Gastrocnemius medialis (tissue), 4 donors: ENCODE measurements at regions not wholly inside any gene's neighbourhood (a gene's known extent, or its start where the extent isn't known, plus 50 kb on each side); places are given as distances from the start of the nearest gene placed in this dataset.

ENCODE experiments used
- ATAC-seq, 2 donors: fragments of 150-250 bp; one replicate each; pipeline ENCODE4 v1.9.1; 2016
- DNase-seq, 2 donors: peaks; one replicate each; pipeline ENCODE4 v3.0.0-alpha.2; 2019
- H3K27ac ChIP-seq, 4 donors: fragments of 200-600 bp; sonication (generic); 1 replicate in 1 of 4; 2 replicates in 3 of 4; pipeline ENCODE4 v1.5.1; 2016 to 2018; ENCODE audit warnings: mild to moderate bottlenecking in 2 of 4, moderate library complexity in 1 of 4
- H3K27me3 ChIP-seq, 3 donors: fragments of 200-600 bp; sonication (generic) in 2 of 3; 1 replicate in 1 of 3; 2 replicates in 2 of 3; pipeline versions ENCODE4 v1.5.1 to v1.6.0; 2016 to 2019; ENCODE audit warnings: mild to moderate bottlenecking in 1 of 3, moderate library complexity in 1 of 3
- H3K36me3 ChIP-seq, 2 donors: fragments of 200-600 bp; sonication (generic) in 1 of 2; one replicate each; pipeline ENCODE4 v1.5.1; 2017 to 2018
- H3K4me1 ChIP-seq, 2 donors: fragments of 200-600 bp; sonication (generic) in 1 of 2; one replicate each; pipeline ENCODE4 v1.5.1; 2016 to 2017; ENCODE audit warnings: mild to moderate bottlenecking in 2 of 2
- H3K4me3 ChIP-seq, 4 donors: fragments of 200-600 bp; sonication (generic) in 3 of 4; 1 replicate in 1 of 4; 2 replicates in 3 of 4; pipeline ENCODE4 v1.5.1; 2016 to 2019; ENCODE audit warnings: mild to moderate bottlenecking in 2 of 4
- H3K9me3 ChIP-seq, 3 donors: fragments of 200-600 bp; sonication (generic) in 2 of 3; 1 replicate in 1 of 3; 2 replicates in 2 of 3; pipeline ENCODE4 v1.5.1; 2016 to 2019
- POLR2A ChIP-seq, 2 donors: fragments of 450-650 bp; IDR thresholded peaks; one replicate each; pipeline ENCODE4 v1.6.1; 2017; ENCODE audit warnings: antibody characterized with exemption in 2 of 2, mild to moderate bottlenecking in 2 of 2, moderate library complexity in 2 of 2
- in situ Hi-C, 4 donors: fragments of 200-750 bp; cut with MboI; loops; one replicate each; pipeline versions ENCODE4 v1.15.0 to v1.8.0; 2017; ENCODE audit warnings: low sequenced_read_pairs in 4 of 4
- intact Hi-C: fragments of 100-400 bp; cut with DNase I; formaldehyde crosslinking; loops from one replicate; pipeline ENCODE4 v1.15.1; 2023; ENCODE audit warnings: low total_unique reads
- TF ChIP-seq, protein P1 (sequence below), 5 experiments: fragments of 450-650 bp in 3 of 5; fragments of 200-600 bp in 2 of 5; sonication (generic) in 2 of 5; IDR thresholded peaks in 4 of 5; conservative IDR thresholded peaks in 1 of 5; 1 replicate in 4 of 5; 2 replicates in 1 of 5; pipeline ENCODE4 v1.5.1; 2016 to 2019; ENCODE audit warnings: antibody characterized with exemption in 5 of 5, mild to moderate bottlenecking in 3 of 5, moderate library complexity in 3 of 5

DNA sequence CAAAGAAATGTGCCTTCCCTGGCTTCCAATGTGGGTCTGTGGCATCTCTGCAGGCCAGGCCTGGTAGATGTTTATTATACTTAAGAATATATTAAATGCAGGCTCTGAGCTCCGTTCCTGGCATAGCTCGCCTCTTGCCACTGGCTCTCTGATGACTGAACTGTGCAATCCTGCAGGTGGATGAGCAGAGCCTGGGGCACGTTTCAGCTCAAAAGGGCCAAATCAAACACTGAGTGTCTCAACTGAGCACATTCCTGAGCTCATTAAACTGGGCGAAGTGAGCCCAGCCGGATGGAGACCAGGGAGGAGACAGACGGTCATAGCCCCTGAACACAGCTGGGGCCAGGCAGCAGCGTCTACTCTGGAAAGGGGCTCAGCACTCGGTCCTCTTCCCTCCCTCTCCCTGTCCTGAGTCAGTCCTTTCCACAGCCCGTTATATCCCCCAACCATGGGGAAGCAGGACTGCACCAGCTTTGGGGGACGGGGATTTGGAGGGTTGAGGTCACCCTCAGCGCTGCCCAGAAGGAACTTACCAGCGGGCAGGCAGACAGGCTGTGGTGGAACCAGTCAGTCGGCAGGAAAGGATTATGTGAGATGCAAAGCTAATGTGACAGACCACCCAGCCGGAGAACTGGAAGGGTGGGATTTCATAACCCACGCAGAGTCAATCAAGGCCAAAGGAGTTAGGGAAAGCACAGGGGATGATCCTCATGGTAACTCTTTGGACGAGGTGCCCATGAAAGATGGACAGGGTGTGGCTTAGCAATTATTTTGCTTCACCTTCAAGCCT, 77.4 kb upstream of the ANKRD34C start:
- intact Hi-C loops (no loop called here), in situ Hi-C loops (no loop called here)
- H3K27ac ChIP-seq, result no peak overlapping the region
- peaks cover 20 to 24% (median 21%) of the 10 kb centered on the region in 3 donors for H3K27me3 ChIP-seq
- ATAC-seq, result no peak
- no peaks in the 10 kb centered on the region for H3K36me3 ChIP-seq
- no peak overlapping the region for H3K4me3 ChIP-seq
- no peaks in the 10 kb centered on the region for H3K9me3 ChIP-seq
- DNase-seq, result no peak
- TF ChIP-seq, protein P1, sequence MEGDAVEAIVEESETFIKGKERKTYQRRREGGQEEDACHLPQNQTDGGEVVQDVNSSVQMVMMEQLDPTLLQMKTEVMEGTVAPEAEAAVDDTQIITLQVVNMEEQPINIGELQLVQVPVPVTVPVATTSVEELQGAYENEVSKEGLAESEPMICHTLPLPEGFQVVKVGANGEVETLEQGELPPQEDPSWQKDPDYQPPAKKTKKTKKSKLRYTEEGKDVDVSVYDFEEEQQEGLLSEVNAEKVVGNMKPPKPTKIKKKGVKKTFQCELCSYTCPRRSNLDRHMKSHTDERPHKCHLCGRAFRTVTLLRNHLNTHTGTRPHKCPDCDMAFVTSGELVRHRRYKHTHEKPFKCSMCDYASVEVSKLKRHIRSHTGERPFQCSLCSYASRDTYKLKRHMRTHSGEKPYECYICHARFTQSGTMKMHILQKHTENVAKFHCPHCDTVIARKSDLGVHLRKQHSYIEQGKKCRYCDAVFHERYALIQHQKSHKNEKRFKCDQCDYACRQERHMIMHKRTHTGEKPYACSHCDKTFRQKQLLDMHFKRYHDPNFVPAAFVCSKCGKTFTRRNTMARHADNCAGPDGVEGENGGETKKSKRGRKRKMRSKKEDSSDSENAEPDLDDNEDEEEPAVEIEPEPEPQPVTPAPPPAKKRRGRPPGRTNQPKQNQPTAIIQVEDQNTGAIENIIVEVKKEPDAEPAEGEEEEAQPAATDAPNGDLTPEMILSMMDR (IDR thresholded peaks at IDR 0.05 in 4 of 5, conservative IDR thresholded peaks at IDR 0.05 in 1 of 5), result no peak
- no peak for TF ChIP-seq POLR2A (IDR thresholded peaks at IDR 0.05)
- H3K4me1 ChIP-seq, result no peaks in the 10 kb centered on the region

DNA sequence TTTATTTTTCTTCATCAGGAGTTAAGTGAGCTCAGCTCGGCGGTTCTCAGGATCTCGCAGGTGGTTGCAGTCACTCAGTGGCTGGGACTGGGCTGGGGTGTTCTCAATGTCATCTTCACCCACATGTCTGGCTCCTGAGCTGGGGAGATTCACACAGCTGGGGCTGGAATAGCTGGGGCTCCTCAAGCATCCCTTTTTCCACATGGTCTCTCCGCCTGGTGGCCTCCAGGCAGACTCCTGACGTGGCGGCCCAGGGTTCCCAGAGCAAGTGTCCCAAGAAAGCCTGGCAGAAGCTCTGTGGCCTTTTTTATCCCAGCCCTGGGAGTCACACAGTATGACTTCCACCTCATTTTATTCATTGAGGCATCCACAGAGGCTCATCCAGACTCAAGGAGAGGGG, 84.1 kb upstream of the ANKRD34C start:
- H3K4me1 ChIP-seq, result no peaks in the 10 kb centered on the region
- no peak overlapping the region for H3K4me3 ChIP-seq
- H3K36me3 ChIP-seq, result no peaks in the 10 kb centered on the region
- in situ Hi-C loops (loop anchor here in 3 of 4 donors (25.0 kb wide), 3 partner anchors 286 to 561 kb away; partner anchors contain the start of gene CHRNB4 (in 1 of the 3)), intact Hi-C loops (no loop called here)
- H3K27me3 ChIP-seq, result peaks cover 0 to 10% (median 9%) of the 10 kb centered on the region in 3 donors
- no peak for ATAC-seq
- TF ChIP-seq POLR2A (IDR thresholded peaks at IDR 0.05), result no peak
- TF ChIP-seq, protein P1 (IDR thresholded peaks at IDR 0.05 in 4 of 5, conservative IDR thresholded peaks at IDR 0.05 in 1 of 5), result no peak
- H3K9me3 ChIP-seq, result no peaks in the 10 kb centered on the region
- no peak overlapping the region for H3K27ac ChIP-seq
- no peak for DNase-seq

DNA sequence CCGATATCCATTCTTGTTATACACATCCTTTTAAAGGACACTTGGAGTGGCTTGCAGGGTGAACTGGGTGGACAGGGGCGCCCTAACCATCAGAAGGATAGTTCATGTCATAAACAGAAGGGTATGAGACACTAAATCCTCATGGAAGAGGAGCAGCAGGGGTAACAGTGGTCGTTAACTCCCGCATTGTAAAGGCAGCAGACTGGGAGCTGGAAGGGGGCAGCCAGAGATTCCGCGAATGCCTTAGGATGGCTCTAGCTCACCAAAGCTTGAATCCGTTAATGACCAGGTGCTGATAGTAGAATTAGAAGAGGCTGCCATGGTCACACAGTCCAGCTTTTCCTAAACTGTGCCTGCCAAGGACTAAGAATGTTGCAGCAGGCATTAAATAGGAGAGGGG, 85.2 kb upstream of the ANKRD34C start:
- Histone ChIP-seq H3K4me1 (no peaks in the 10 kb centered on the region), H3K27ac (no peak overlapping the region), H3K27me3 (peaks cover 0 to 7% (median 6%) of the 10 kb centered on the region in 3 donors), H3K4me3 (no peak overlapping the region), H3K36me3 (no peaks in the 10 kb centered on the region), H3K9me3 (no peaks in the 10 kb centered on the region)
- TF ChIP-seq POLR2A (IDR thresholded peaks at IDR 0.05), result no peak
- TF ChIP-seq, protein P1 (IDR thresholded peaks at IDR 0.05 in 4 of 5, conservative IDR thresholded peaks at IDR 0.05 in 1 of 5), result no peak
- DNase-seq (no peak), ATAC-seq (no peak)
- in situ Hi-C loops, result loop anchor here in 3 of 4 donors (25.0 kb wide), 3 partner anchors 285 to 560 kb away; partner anchors contain the start of gene CHRNB4 (in 1 of the 3)
- intact Hi-C loops, result no loop called here

DNA sequence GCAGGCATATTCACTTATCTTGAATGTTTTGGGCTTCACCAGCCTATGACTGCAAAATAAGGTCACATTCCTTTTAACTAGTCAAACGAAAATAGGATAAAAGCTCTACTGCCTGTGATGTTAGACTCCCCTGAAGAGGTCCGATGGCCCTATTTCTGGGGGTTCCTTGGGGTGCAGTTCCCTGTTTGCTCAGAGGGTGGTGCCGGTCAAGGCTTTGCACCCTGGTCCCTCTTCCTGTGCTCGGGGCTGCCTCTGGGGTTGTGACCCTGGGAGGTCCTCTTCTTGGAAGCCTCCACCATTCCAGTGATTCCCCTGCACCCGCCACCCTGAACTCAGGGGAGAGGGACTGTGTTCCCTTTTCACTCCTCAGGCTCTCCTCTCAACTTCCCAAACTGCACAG, 86.7 kb upstream of the ANKRD34C start:
- no peaks in the 10 kb centered on the region for H3K4me1 ChIP-seq
- DNase-seq, result no peak
- H3K27ac ChIP-seq, result no peak overlapping the region
- in situ Hi-C loops (loop anchor here in 3 of 4 donors (25.0 kb wide), 3 partner anchors 284 to 559 kb away; partner anchors contain the start of gene CHRNB4 (in 1 of the 3)), intact Hi-C loops (no loop called here)
- H3K4me3 ChIP-seq, result no peak overlapping the region
- no peaks in the 10 kb centered on the region for H3K9me3 ChIP-seq
- H3K27me3 ChIP-seq, result peaks cover 0 to 7% (median 0%) of the 10 kb centered on the region in 3 donors
- no peaks in the 10 kb centered on the region for H3K36me3 ChIP-seq
- no peak for TF ChIP-seq POLR2A (IDR thresholded peaks at IDR 0.05)
- TF ChIP-seq, protein P1 (IDR thresholded peaks at IDR 0.05 in 4 of 5, conservative IDR thresholded peaks at IDR 0.05 in 1 of 5), result no peak
- ATAC-seq, result no peak
